ENCODE measurements at regions not wholly inside any gene's neighbourhood (a gene's known extent, or its start where the extent isn't known, plus 50 kb on each side); places are given as distances from the start of the nearest gene placed in this dataset.

DNA sequence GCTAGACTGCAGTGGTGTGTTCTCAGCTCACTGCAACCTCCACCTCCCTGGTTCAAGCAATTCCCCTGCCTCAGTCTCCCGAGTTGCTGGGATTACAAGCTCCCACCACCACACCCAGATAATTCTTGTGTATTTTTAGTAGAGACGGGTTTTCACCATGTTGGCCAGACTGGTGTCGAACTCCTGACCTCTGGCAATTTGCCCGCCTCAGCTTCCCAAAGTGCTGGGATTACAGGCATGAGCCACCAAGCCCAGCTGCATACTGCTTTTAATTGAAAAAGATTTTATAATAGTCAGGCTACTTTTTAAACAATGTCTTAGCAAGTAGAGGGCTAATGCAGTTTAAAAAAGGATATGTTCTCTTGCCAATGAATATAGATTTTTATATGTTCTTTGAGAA is 668.9 kb downstream of the SLC6A15 start:
- TF ChIP-seq CTCF (IDR thresholded peaks at IDR 0.05; ENCODE audit: low read depth, low read length, missing input control) (no peak), NR2F2 (IDR thresholded peaks at IDR 0.05) (no peak), JUND (IDR thresholded peaks at IDR 0.05) (no peak), TAF1 (conservative IDR thresholded peaks at IDR 0.05) (no peak), GABPA (IDR thresholded peaks at IDR 0.05 in 1 of 2, conservative IDR thresholded peaks at IDR 0.05 in 1 of 2) (no peak), EGR1 (IDR thresholded peaks at IDR 0.05; ENCODE audit: low read depth in 2 of 2) (no peak), YY1 (IDR thresholded peaks at IDR 0.05) (no peak), HNF4A (conservative IDR thresholded peaks at IDR 0.05) (no peak), RAD21 (IDR thresholded peaks at IDR 0.05) (no peak)
- TF ChIP-seq, protein P1, sequence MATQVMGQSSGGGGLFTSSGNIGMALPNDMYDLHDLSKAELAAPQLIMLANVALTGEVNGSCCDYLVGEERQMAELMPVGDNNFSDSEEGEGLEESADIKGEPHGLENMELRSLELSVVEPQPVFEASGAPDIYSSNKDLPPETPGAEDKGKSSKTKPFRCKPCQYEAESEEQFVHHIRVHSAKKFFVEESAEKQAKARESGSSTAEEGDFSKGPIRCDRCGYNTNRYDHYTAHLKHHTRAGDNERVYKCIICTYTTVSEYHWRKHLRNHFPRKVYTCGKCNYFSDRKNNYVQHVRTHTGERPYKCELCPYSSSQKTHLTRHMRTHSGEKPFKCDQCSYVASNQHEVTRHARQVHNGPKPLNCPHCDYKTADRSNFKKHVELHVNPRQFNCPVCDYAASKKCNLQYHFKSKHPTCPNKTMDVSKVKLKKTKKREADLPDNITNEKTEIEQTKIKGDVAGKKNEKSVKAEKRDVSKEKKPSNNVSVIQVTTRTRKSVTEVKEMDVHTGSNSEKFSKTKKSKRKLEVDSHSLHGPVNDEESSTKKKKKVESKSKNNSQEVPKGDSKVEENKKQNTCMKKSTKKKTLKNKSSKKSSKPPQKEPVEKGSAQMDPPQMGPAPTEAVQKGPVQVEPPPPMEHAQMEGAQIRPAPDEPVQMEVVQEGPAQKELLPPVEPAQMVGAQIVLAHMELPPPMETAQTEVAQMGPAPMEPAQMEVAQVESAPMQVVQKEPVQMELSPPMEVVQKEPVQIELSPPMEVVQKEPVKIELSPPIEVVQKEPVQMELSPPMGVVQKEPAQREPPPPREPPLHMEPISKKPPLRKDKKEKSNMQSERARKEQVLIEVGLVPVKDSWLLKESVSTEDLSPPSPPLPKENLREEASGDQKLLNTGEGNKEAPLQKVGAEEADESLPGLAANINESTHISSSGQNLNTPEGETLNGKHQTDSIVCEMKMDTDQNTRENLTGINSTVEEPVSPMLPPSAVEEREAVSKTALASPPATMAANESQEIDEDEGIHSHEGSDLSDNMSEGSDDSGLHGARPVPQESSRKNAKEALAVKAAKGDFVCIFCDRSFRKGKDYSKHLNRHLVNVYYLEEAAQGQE (IDR thresholded peaks at IDR 0.05): no peak
- TF ChIP-seq, protein P2, sequence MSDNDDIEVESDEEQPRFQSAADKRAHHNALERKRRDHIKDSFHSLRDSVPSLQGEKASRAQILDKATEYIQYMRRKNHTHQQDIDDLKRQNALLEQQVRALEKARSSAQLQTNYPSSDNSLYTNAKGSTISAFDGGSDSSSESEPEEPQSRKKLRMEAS (IDR thresholded peaks at IDR 0.05): no peak
- TF ChIP-seq, protein P3, sequence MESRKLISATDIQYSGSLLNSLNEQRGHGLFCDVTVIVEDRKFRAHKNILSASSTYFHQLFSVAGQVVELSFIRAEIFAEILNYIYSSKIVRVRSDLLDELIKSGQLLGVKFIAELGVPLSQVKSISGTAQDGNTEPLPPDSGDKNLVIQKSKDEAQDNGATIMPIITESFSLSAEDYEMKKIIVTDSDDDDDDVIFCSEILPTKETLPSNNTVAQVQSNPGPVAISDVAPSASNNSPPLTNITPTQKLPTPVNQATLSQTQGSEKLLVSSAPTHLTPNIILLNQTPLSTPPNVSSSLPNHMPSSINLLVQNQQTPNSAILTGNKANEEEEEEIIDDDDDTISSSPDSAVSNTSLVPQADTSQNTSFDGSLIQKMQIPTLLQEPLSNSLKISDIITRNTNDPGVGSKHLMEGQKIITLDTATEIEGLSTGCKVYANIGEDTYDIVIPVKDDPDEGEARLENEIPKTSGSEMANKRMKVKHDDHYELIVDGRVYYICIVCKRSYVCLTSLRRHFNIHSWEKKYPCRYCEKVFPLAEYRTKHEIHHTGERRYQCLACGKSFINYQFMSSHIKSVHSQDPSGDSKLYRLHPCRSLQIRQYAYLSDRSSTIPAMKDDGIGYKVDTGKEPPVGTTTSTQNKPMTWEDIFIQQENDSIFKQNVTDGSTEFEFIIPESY (IDR thresholded peaks at IDR 0.05): no peak
